DOHH2 (cell line): ENCODE measurements at regions not wholly inside any gene's neighbourhood (a gene's known extent, or its start where the extent isn't known, plus 50 kb on each side); places are given as distances from the start of the nearest gene placed in this dataset.

ENCODE experiments used
- H3F3A ChIP-seq: fragments of 200-600 bp; sonication (generic), shearing (Covaris generic); 2 replicates; pipeline ENCODE4 v1.6.0; 2016; ENCODE audit warnings: antibody characterized with exemption, mild to moderate bottlenecking; ENCODE audit not compliant: control insufficient read depth, insufficient read depth
- H3K27ac ChIP-seq: fragments of 200-600 bp; sonication (generic); 2 replicates; pipeline ENCODE4 v1.5.1; 2014; ENCODE audit warnings: low read depth, mild to moderate bottlenecking, low read length, moderate library complexity
- H3K27me3 ChIP-seq: fragments of 200-600 bp; sonication (generic); 2 replicates; pipeline ENCODE4 v1.6.1; 2014; ENCODE audit warnings: mild to moderate bottlenecking, low read length, mixed read lengths; ENCODE audit not compliant: control insufficient read depth
- H3K36me3 ChIP-seq: fragments of 200-600 bp; sonication (generic); 2 replicates; pipeline ENCODE4 v1.6.1; 2014; ENCODE audit warnings: mild to moderate bottlenecking, low read length, moderate library complexity, mixed read lengths; ENCODE audit not compliant: control insufficient read depth
- H3K4me1 ChIP-seq: fragments of 200-600 bp; sonication (generic); 2 replicates; pipeline ENCODE4 v1.6.1; 2014; ENCODE audit warnings: mild to moderate bottlenecking, low read length, mixed read lengths; ENCODE audit not compliant: control insufficient read depth
- H3K4me2 ChIP-seq: fragments of 200-600 bp; sonication (generic); 2 replicates; pipeline ENCODE4 v1.6.0; 2014; ENCODE audit warnings: mild to moderate bottlenecking, low read length, moderate library complexity
- H3K4me3 ChIP-seq: fragments of 200-600 bp; sonication (generic); 2 replicates; pipeline ENCODE4 v1.5.1; 2014; ENCODE audit warnings: mild to moderate bottlenecking, low read length, mixed read lengths
- H3K79me2 ChIP-seq: fragments of 200-600 bp; sonication (generic); 2 replicates; pipeline ENCODE4 v1.6.1; 2014; ENCODE audit warnings: mild to moderate bottlenecking, low read length, mixed read lengths; ENCODE audit not compliant: control insufficient read depth
- H3K9me2 ChIP-seq: fragments of 200-600 bp; sonication (generic); replicated peaks from 2 replicates; pipeline ENCODE4 v1.6.1; 2014; ENCODE audit warnings: mild to moderate bottlenecking, low read length, mixed read lengths; ENCODE audit not compliant: control insufficient read depth
- H3K9me3 ChIP-seq: fragments of 200-600 bp; sonication (generic); 2 replicates; pipeline ENCODE4 v1.6.1; 2014; ENCODE audit warnings: antibody characterized with exemption, low read length, mixed read lengths; ENCODE audit not compliant: control insufficient read depth, insufficient read depth
- H4K20me1 ChIP-seq: fragments of 200-600 bp; sonication (generic); 2 replicates; pipeline ENCODE4 v1.6.0; 2014; ENCODE audit warnings: low read depth, mild to moderate bottlenecking, antibody characterized with exemption, low read length, moderate library complexity; ENCODE audit not compliant: control insufficient read depth, insufficient read depth
- CTCF ChIP-seq: fragments of 200-600 bp; sonication (generic); IDR thresholded peaks from one replicate; pipeline ENCODE4 v1.5.1; 2014; ENCODE audit warnings: antibody characterized with exemption, mild to moderate bottlenecking, low read depth, low read length; ENCODE audit not compliant: poor library complexity, severe bottlenecking
- EZH2phosphoT487 ChIP-seq: fragments of 200-600 bp; sonication (generic); IDR thresholded peaks from 2 replicates; pipeline ENCODE4 v1.6.1; 2017; ENCODE audit warnings: borderline replicate concordance, mild to moderate bottlenecking, antibody characterized with exemption, low read length, moderate library complexity, mixed read lengths

DNA sequence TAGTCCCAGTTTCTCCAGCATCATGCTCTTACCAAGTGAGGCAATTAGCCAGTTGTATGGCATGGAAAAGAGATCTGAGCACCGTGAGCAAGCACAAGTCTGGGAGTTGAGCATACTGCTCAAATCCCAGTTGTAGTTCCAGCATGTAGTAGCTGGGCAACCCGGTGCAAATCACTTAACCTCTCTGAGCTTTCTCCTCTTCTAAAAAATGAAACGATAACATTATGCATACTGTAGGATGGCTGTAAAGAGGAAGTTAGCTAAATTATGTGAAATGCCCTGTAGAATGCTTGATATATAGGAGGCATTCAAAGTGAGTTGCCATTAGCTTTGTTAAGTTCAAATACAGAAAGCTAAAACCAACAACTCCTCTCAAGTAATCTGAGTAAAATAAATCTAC, 164.0 kb upstream of the ZEB2 start:
- peaks cover 8% of the 10 kb centered on the region; the same call in 1 of the 2 replicates for H3K36me3 ChIP-seq
- H4K20me1 ChIP-seq: no peaks in the 10 kb centered on the region
- no peaks in the 10 kb centered on the region; the same call in 1 of the 2 replicates for H3F3A ChIP-seq
- H3K4me2 ChIP-seq: peak overlapping the region; percentile 49
- H3K4me3 ChIP-seq: peak overlapping the region; percentile 31
- peak overlapping the region; percentile 48 for H3K27ac ChIP-seq
- H3K4me1 ChIP-seq: peaks cover 79% of the 10 kb centered on the region
- TF ChIP-seq EZH2phosphoT487: no peak
- H3K9me3 ChIP-seq: peaks cover 3% of the 10 kb centered on the region; the same call in 1 of the 2 replicates
- no peaks in the 10 kb centered on the region for H3K27me3 ChIP-seq
- no peaks in the 10 kb centered on the region for H3K9me2 ChIP-seq
- no peaks in the 10 kb centered on the region for H3K79me2 ChIP-seq

DNA sequence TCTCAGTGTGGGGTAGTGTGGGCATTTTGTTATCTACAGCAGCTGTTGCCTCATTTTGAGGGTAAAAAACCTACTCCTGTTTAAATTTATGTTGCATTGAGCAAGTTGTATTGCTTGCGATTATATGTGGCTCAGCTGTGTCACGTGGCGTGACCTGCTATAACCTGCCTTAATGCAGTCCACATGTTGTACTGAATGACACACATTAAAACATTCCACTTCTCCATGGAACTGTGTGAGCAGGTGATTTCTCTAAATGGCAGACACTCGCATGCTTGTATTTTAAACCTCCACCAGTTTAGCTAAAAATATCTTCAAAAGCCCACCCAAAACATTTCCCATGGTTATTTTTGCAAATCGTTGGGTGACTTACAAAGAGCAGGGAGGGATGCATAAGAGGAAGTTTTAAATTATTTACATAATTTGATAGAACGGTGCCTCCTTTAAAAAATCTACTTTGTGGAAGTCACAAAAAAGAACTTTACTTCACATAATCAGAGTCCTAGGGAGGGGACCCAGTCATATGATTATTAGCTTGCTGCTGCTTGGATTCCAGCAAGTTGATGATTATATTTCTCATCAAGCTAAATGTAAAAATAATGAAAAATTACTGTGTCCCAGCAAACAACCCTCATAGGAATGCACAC, 163.3 kb upstream of the ZEB2 start:
- Histone ChIP-seq H3K9me3 (peaks cover 3% of the 10 kb centered on the region; the same call in 1 of the 2 replicates), H3K4me1 (peaks cover 81% of the 10 kb centered on the region), H3K27me3 (no peaks in the 10 kb centered on the region), H3K4me2 (peak overlapping the region; percentile 49), H3K27ac (peak overlapping the region; percentile 48), H3K9me2 (no peaks in the 10 kb centered on the region), H3F3A (no peaks in the 10 kb centered on the region; the same call in 1 of the 2 replicates), H3K79me2 (no peaks in the 10 kb centered on the region), H4K20me1 (no peaks in the 10 kb centered on the region), H3K4me3 (peak overlapping the region; percentile 31), H3K36me3 (peaks cover 8% of the 10 kb centered on the region; the same call in 1 of the 2 replicates)
- TF ChIP-seq EZH2phosphoT487 (no peak), CTCF (no peak)

- peaks cover 79% of the 10 kb centered on the region for H3K4me1 ChIP-seq
- TF ChIP-seq EZH2phosphoT487: no peak
- TF ChIP-seq CTCF: no peak
- no peaks in the 10 kb centered on the region for H3K9me2 ChIP-seq
- no peaks in the 10 kb centered on the region; the same call in 1 of the 2 replicates for H3F3A ChIP-seq
- H3K36me3 ChIP-seq: peaks cover 8% of the 10 kb centered on the region; the same call in 1 of the 2 replicates
- H3K79me2 ChIP-seq: no peaks in the 10 kb centered on the region
- peaks cover 3% of the 10 kb centered on the region; the same call in 1 of the 2 replicates for H3K9me3 ChIP-seq
- no peak overlapping the region for H3K4me3 ChIP-seq
- peak overlapping the region; percentile 49; the same call in 1 of the 2 replicates for H3K4me2 ChIP-seq
- H3K27me3 ChIP-seq: no peaks in the 10 kb centered on the region
- no peaks in the 10 kb centered on the region for H4K20me1 ChIP-seq
- peak overlapping the region; percentile 48; the same call in 1 of the 2 replicates for H3K27ac ChIP-seq
Measured at GRCh38 chr2:144682248-144682647, 162.3 kb upstream of the ZEB2 start.

- H3K79me2 ChIP-seq: no peaks in the 10 kb centered on the region
- no peaks in the 10 kb centered on the region for H3K9me2 ChIP-seq
- H3F3A ChIP-seq: no peaks in the 10 kb centered on the region; the same call in 1 of the 2 replicates
- H3K4me2 ChIP-seq: no peak overlapping the region
- no peak overlapping the region for H3K4me3 ChIP-seq
- H4K20me1 ChIP-seq: no peaks in the 10 kb centered on the region
- peaks cover 70% of the 10 kb centered on the region for H3K4me1 ChIP-seq
- peaks cover 8% of the 10 kb centered on the region; the same call in 1 of the 2 replicates for H3K36me3 ChIP-seq
- TF ChIP-seq EZH2phosphoT487: no peak
- no peak for TF ChIP-seq CTCF
- peaks cover 3% of the 10 kb centered on the region; the same call in 1 of the 2 replicates for H3K9me3 ChIP-seq
- no peak overlapping the region for H3K27ac ChIP-seq
- H3K27me3 ChIP-seq: no peaks in the 10 kb centered on the region
Measured at GRCh38 chr2:144681389-144681788, 161.5 kb upstream of the ZEB2 start.
